GOT3 (cell line): ENCODE measurements at regions not wholly inside any gene's neighbourhood (a gene's known extent, or its start where the extent isn't known, plus 50 kb on each side); places are given as distances from the start of the nearest gene placed in this dataset.

Source experiments
- DNase-seq: peaks from one replicate; lab custom pipeline; 2025; ENCODE audit warnings: mixed read lengths; lab: John Stamatoyannopoulos, UW

DNA sequence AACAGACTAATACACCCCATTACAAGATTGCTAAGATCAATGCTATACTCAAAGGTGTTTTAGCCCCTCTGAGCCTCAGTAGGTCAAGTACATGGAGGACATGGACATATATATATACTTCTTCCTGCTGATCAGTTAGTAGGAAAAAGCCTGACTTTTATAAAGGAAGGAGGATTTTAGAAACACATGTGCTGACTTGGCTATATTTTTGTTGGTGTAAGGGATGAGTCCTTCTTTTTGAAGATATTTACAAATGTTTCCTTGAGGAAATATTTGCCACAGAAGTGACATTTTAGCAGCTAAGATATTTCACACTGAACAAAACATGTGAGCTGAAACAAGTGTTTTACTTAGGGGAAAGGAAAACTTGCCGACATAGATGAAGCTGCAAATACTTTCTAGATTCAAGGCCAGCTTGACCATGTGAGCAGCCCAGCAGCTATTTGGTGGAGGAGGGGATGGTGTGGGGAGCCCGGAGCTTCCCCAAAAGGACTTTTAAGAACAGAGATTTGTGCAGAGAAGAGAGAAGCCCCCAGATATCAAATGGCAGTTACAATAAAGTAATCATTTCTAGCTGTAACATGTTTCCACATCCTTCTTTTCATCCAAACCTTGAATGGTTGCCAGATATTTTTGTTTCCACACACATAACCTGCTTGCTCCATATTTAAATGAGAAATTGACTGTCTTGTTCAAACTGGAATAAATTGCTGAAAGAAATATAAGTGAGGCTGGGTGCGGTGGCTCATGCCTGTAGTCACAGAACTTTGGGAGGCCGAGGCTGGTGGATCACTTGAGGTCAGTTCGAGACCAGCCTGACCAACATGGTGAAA, 111.7 kb upstream of the NR2F2 start:
- DNase-seq: no peak

DNA sequence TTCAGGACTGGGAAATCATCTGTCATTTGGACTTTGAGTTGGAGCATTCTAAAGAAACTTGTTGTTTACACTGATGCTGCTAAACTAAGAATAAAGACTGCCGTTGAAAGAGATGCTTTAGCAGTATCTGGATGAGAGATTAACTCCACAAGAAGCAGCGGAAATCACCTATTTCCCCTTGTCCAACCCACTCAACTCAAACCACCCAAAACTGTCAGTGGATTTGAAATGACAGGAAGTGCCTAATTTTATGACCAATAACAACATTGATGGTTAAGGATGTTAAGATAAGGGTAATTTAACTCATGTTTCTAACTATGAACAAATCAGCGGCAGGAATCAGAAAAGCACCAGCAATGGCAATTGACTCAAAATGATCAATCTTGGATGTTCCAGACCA, 110.8 kb upstream of the NR2F2 start:
- DNase-seq: no peak

DNA sequence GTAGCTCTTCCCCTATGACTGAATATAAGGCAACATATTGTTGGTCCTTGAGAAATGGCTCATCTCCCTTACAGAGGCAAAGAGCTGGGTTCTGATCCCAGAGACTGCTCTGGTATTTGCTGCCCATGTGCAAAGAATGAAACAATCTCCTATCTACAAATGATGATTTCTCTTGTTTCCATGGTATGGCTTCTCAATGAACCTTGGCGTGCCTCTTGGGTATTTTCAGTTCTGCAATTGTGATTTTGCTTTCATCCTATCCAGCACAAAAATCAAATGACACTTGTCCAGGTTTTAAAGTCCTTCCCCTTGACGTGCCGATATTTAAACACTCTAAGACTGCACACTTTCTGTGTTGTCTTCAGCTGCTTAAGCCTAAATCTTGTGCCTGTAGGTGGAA, 109.8 kb upstream of the NR2F2 start:
- DNase-seq: no peak

DNA sequence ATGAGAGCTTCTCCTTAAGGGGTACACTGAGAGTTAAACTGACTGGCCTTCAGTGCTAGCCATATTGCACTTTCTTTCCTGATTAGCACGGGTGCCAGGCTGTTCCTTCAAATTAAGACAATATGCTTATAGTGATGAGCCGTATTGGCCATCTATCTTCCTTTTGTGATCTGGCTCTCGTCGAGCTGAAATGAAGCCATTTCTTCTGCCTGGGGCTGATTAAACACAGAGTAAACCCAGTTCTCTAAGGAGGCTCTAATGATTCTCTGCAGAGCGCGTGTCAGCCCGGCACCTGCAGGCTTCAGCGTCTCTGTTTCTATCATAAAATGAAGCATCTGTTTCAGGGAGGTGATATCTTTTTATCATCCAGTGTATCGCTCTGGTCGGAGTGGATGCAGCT, 107.5 kb upstream of the NR2F2 start:
- DNase-seq: no peak

DNA sequence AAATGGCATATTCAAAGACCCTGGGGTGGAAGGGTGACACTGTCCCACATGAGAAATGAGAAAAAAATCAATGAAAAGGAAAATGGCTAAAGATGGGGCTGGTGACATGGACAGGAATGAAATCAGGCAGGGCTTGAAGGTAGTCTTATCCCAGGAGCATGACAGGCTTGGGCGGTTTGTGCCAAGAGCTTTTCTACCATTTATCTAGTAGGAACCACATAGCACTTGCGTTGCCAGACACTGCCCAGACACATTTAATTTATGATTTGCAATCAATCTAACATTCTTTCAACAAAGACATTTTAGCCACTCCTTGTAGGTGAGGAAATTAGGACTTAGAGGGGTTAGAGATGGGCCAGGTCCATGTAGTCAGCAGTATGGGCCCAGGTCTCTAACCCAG, 106.6 kb upstream of the NR2F2 start:
- no peak for DNase-seq

DNA sequence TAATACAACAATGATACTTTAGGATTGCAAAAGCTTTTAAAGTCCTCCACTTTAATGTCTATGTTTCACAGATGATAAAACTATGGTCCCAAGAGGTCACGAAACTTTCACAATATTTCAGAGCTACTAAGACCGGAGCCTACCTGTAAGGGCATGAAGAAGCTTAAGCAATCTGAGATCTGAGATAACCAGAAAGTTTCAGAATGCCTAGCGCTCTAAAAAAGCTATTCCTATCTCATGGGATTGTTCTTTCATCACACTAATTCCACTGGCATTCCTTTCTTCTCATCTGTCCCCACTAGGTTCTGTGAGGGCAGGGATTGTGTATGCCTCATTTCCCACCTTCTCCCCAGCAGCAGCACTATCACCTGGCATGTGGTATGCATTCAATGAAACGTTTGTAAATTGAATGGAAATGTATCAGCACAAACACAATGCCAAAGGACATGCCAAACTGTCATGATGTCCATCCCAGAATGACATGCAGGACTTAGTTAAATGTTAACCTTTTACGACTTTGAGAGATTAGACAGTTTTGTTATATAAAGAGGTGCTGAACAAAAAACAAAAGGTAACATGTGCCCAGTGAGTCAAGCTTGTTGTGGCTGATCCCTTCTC, 104.7 kb upstream of the NR2F2 start:
- no peak for DNase-seq

DNA sequence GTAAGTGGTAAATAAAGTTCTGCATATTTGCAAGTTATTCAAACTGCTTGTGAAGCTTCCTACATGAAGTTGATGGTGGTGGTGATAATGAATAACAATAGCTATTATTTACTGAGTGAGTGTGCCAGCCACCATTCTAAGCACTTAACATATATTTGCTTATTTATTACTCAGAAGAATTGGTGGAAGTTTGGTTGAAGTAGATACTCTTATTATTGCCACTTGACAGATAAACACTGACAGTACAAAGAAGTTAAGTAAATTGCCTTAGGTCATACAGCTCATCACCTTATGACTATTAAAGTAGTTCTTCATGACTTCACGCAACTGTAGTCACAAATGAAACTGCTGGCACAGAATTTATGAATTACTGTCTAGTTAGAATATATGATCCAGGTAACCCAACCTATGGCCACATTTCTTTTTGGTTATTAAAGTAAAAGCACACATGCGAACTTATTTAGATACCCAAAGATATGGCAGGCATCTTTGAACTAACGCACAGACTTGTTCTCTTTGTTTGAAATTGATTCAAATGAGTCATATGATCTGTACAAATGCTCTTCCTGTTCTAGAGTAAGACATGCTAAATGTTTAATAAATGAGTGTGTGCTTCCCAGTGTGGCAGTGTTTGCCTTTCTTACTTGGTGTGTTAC, 99.8 kb upstream of the NR2F2 start:
- DNase-seq: no peak

DNA sequence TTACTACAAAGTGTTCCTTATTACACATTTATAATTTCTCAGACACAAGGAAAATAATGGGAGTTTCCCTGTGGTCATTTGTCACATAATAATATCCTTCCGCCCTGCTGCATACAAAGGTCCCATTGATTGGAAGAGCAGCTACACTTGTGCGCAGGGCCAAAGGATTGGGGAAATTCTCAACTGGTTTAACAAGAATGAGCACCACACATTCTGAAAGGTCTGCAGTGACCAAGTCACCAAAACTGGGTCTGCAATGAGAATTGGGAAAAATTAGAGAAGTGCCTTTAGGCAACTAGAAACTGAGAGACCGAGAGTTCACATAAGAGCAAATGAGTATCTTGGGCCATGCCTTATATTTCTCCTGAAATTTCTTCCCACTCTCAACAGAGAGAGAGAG, 98.2 kb upstream of the NR2F2 start:
- no peak for DNase-seq

DNA sequence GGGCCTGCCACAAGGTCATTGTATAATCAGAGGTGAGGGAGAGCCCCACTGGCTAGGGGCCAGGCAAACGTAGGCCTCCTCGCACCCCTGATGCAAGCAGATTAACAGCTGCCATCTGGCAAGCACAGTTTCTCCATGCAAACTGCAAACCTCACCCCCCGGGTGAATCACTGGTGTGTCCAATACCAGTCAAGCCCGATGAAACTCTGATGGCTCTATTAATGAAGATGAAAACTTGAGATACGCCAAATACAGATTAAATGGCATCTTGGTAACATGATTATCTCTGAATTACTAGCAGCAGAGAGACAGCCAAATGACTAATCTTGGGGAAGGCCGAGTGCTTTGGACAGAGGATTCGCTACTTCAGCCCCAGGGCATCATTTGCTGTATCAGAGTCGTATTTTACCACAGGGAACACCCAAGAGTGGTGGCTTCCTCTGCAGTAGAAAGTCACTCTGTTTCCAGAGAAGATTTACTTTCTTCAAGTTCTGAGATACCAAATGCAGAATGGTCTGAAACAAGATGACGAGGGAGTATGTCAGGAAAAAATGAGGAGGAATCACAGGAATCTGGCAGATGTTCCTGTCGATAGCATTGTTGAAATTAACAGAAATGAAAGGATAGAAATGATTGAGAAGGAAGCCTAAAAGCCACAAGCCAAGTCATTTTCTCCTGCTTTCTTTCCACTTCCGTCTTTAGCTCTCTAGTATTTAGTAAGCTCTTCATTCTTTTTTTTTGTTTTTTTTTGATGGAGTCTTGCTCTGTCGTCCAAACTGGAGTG, 96.2 kb upstream of the NR2F2 start:
- DNase-seq: no peak

DNA sequence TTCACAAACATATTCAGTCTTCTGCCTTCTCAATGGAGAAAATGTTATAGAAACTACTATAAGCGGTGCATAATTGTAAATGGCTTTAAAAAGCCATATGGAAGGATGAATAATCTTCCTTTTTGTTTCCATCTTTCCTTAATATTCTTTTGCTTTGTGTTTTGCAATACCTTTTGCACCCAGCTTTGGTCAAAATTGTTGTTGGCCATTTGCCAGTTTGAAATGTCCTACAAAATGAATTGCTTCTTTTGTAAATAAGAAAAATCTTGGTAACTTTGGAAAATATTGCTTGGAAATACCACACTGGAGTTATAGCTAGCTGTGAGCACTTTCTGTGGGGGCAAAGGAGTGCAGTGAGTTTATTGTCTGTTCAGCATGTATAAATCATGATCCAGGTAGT, 93.5 kb upstream of the NR2F2 start:
- DNase-seq: no peak

DNA sequence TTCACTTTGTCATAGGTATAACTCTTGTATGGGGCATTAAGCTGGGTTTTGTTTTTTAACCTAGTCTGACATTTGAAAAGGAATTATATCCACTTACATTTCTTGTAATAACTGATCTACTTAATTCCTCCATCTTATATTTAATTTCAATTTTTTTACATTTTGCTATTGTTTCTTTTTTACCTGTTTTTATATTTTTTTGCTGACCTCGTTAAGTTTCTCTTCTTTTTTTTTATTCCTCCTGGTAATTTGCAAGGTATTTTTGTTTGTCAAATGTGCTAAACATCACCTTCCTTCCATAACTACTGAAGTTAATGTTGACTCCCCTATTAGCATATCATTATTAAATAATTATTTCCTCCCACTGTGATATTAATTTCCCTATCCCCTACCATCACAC, 87.7 kb upstream of the NR2F2 start:
- DNase-seq: no peak

DNA sequence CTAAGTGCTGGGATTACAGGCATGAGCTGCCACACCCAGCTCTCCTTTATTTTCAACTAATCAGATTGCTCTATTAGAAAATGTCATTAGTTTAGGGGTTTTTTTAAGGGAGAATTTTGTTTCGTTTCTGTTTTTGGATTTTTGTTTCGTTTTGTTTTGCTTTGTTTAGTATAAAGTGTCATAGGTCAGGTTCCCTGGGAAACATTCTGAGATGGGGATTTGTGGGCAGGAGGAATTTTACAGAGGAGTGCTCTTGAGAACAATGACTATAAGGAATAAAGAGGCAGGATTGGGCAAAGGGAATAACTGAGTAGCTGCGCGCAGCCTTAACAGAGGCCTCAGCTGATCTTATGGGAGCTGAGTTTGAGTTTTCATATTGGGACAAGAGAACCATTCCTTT, 86.8 kb upstream of the NR2F2 start:
- DNase-seq: no peak

DNA sequence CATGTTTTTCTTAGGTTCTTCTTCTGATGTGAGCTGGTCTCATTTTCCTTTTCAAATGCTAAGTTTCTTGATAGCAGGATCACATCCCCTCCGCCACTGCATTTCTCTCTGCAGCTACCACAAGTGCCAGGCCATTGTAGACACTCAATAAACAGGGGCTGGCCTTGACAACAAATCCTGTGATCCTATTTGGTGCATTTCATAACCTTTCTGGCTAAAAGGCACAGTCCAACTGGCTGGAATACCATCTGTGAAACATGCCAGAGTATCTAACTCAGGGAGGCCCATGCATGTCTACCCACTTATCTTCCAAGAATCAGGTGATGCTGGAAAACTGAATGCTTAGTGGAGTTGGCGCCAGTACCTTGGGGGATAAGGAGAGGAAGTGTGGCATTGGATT, 85.2 kb upstream of the NR2F2 start:
- DNase-seq: no peak

DNA sequence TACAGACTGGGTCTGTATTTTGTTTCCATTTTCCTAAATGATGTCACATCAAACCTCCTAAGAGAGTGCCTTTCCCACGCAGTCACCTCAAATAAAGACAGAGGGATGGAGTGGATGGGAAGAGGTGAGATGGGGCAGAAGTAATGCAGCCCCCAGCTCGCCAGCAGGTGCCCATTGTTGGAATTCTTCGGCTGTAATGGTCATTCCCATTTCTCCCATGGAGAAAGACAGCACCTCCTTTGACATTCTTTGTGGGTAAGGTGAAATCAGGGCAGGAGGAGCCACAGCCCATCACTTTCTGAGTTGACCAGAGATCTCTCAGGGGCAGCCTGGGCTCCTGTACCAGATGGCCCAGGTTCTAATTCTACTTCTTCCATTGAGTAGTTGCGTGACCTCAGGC, 84.4 kb upstream of the NR2F2 start:
- DNase-seq: no peak

DNA sequence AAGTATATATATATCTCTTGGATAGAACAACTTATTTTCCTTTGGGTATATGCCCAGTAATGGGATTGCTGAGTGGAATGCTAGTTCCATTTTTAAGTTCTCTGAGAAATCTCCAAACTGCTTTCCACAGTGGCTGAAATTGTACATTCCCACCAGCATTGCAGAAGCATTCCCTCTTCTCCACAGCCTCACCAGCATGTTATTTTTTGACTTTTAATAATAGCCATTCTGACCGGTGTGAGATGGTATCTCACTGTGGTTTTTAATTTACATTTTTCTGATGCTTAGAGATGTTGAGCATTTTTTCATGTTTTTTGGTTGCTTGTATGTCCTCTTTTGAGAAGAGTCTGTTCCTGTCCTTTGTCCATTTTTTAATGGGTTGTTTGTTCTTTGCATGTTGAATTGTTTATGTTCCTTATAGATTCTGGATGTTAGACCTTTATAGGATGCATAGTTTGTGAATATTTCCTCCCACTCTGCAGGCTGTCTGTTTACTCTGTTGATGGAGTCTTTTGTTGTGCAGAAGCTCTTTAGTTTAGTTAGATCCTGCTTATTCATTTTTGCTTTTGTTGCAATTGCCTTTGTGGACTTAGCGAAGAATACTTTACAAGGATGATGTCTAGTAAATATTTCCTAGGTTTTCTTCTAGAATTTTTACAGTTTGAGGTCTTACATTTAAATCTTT, 82.7 kb upstream of the NR2F2 start:
- no peak for DNase-seq

DNA sequence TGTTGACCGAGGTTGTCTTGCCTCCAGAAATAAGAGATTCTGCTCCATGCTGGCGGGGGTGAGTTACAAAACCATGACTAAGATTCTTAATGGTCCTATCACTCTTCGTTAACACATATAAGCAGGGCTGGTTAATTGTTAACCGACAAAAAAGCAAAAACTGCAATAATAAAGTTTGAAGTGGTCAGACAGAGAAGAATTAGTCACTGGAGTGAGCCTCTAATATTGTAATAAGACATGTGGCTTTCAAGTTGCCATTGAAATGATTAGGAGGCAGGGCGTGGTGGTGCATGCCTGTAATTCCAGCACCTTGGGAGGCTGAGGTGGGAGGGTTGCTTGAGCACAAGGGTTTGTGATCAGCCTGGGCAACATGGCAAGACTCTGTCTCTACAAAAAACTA, 78.4 kb upstream of the NR2F2 start:
- DNase-seq: no peak

DNA sequence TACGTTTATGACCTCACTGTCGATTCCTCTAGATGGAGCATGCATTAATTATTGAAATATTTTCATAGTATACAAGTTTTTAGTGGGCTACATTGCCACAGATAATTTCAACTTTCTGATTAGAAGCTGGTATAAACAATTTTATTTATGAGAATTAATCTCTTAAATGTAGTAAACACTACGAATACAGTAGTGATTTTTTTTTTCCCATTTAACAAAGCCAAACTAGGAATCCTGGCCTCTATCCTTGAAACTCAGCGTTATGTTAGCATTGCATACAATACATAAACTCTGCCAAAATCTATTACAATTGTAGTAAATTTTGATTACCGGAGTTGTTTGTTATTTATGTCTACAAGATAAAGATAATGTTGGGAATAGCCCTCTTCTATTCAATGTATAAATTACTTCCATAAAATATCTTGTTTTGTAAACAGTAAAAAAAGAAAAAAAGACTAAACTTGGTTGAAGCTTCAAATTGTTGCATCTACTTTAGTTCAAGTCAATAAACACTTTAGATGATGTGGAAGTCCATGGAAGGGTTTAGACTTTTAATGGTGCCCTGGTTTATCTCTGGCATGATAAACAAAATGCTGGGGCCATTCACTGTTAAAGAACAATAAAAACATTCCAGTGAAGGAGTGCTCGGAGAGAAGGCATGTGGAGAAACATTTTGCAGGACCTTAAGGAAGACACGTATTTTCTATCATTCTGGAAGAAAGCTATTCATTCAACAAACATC, 77.3 kb upstream of the NR2F2 start:
- DNase-seq: no peak

DNA sequence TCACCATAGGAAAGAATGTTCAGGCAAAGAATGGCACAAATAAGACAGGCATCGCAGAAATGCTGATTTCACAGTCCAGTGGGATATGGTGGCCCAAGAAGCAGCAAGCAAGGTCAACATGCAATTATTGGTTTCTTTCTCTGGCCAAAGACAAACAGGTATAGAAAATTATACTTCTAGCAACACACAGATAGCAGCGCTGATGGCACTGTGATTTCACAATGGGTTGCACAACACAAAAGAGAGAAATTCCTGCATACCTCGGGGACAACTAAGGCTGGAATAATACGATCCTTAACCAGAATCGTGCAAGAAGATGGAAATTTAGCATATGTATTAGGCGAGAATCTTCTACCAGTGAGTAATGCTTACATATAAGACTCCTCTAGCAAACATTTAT, 76.3 kb upstream of the NR2F2 start:
- DNase-seq: no peak

DNA sequence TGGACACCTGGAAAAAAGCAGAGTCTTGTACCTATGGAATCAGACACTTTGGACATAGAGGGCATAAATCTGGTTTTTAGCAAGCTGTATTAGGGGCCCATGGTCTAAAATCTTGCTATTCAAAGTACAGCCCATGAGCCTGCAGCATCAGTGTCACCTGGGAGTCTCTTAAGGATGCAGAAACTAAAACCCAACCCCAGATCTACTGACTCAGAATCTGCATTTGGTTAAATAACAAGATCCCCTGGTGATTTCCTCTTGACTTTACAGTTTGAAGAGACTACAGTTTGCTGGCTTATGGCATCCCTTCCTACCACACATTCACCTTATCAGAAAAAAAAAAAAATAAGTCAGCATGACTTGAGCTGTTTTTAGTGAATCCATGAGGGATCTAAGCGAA, 74.9 kb upstream of the NR2F2 start:
- DNase-seq: no peak

DNA sequence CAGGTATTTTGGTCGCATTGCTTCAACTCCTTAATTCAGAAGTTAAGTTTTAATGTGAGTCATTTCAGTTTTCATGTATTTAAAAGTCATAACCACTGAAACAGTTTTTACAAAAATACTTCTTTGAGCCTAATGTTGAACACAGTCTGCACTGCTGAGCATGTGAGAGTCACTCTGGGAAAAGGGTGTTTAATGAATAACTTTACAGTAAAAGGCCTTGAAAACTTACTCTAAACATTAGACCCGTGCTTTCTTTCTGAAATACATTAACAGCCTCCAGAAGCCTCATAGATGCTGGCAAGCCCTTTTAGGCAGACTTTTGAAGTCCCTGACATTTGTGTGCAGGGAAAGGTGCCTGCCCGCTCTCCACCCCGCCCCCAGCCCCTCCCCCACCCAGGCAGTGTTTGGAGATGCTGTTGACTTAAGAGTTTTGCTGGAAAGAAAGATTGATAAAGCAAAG, 68.9 kb upstream of the NR2F2 start:
- no peak for DNase-seq

DNA sequence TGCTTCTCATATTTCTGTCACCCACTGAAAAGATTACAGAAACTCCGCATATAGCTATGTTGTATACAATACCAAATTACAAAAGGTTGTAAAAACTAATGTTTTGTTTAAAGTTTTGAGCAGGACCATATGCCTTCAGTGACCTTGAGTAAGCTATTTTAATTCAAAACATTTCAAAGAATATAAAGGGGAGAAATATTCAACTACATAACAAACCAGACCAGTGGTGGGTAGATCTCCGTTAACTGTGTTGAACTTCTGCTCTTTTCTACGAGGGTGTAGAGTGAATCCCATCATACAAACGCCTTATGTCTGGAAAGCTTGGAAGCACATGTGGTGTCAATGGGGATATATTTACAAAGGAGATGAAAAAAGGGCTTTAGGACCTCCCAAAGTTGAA, 68.4 kb upstream of the NR2F2 start:
- DNase-seq: no peak
